GM12878 (cell line): ENCODE measurements at regions not wholly inside any gene's neighbourhood (a gene's known extent, or its start where the extent isn't known, plus 50 kb on each side); places are given as distances from the start of the nearest gene placed in this dataset.

ENCODE experiments used
- ATAC-seq: fragments of 200-7000 bp; cut with Tn5 transposase; 3 replicates; pipeline ENCODE4 v1.9.1; 2020; ENCODE audit warnings: mild to moderate bottlenecking, moderate library complexity
- BruUV-seq: library from RNA; stranded (reverse); fragments of 400-500 nt; replicated peaks from 2 replicates; lab custom pipeline; 2021; lab: Mats Ljungman, UMichigan
- CTCF ChIA-PET: fragments of 300-600 bp; sonication (Branson Sonifier 250); formaldehyde crosslinking; extraction: SDS; loops from one replicate; lab custom pipeline; 2021; ENCODE audit warnings: inconsistent platforms; lab: Yijun Ruan, JAX
- POLR2A ChIA-PET: fragments of 350-600 bp; formaldehyde crosslinking; extraction: SDS; loops from one replicate; lab custom pipeline; 2021; ENCODE audit warnings: inconsistent platforms; lab: Charles Lee
- RAD21 ChIA-PET: fragments of 300-600 bp; sonication (Branson Sonifier 250); formaldehyde crosslinking; loops from one replicate; lab custom pipeline; 2023; ENCODE audit warnings: antibody characterized with exemption; ENCODE audit not compliant: unreplicated experiment; lab: Charles Lee
- SMC1A ChIA-PET: fragments of 300-600 bp; sonication (Branson Sonifier 250); formaldehyde crosslinking; loops from one replicate; lab custom pipeline; 2023; ENCODE audit not compliant: unreplicated experiment, uncharacterized antibody; lab: Charles Lee
- DNase-seq: peaks from one replicate; pipeline ENCODE4 v3.0.0-alpha.2; 2011; ENCODE audit warnings: low read depth, low spot score
- FAIRE-seq: peaks from 3 replicates; lab custom pipeline; 2011; peaks lifted over from hg19 to GRCh38; lab: Jason Lieb, UNC
- H2AFZ ChIP-seq: 2 replicates; pipeline ENCODE4 v1.6.0; 2011; ENCODE audit warnings: low read depth, low read length, control low read depth; ENCODE audit not compliant: control insufficient read depth
- H3K27ac ChIP-seq: 2 replicates; pipeline ENCODE4 v1.5.1; 2011; ENCODE audit warnings: control low read depth; ENCODE audit not compliant: control insufficient read depth, insufficient read depth
- H3K27me3 ChIP-seq, 2 experiments: replicated peaks in 1 of 2; 2 replicates each; pipeline versions ENCODE4 v1.6.0 to v1.6.1; 2011; ENCODE audit warnings: low read length in 1 of 2; ENCODE audit not compliant: control insufficient read depth in 2 of 2, insufficient read depth in 2 of 2
- H3K36me3 ChIP-seq, 2 experiments: 2 replicates each; pipeline ENCODE4 v1.5.1; 2011; ENCODE audit warnings: low read length in 1 of 2; ENCODE audit not compliant: control insufficient read depth in 2 of 2, insufficient read depth in 2 of 2
- H3K4me1 ChIP-seq: 2 replicates; pipeline ENCODE4 v1.6.1; 2011; ENCODE audit warnings: mild to moderate bottlenecking, low read length, moderate library complexity, mixed read lengths; ENCODE audit not compliant: control insufficient read depth, insufficient read depth
- H3K4me2 ChIP-seq: 2 replicates; pipeline ENCODE4 v1.6.0; 2011; ENCODE audit warnings: control low read depth; ENCODE audit not compliant: control insufficient read depth, insufficient read depth
- H3K4me3 ChIP-seq: fragments of 200-600 bp; sonication (generic); 2 replicates; pipeline ENCODE4 v1.5.1; 2016
- H3K79me2 ChIP-seq: 2 replicates; pipeline ENCODE4 v1.6.0; 2011; ENCODE audit warnings: low read length; ENCODE audit not compliant: control insufficient read depth, insufficient read depth
- H3K9ac ChIP-seq: 2 replicates; pipeline ENCODE4 v1.8.0; 2011; ENCODE audit warnings: low read length, control low read depth, mixed read lengths; ENCODE audit not compliant: control insufficient read depth, insufficient read depth
- H3K9me3 ChIP-seq: replicated peaks from 3 replicates; pipeline ENCODE4 v1.5.1; 2011; ENCODE audit warnings: mild to moderate bottlenecking, low read length; ENCODE audit not compliant: control insufficient read depth, insufficient read depth
- H4K20me1 ChIP-seq: 2 replicates; pipeline ENCODE4 v1.6.0; 2011; ENCODE audit not compliant: control insufficient read depth, insufficient read depth
- ATF2 ChIP-seq: IDR thresholded peaks from 2 replicates; pipeline ENCODE4 v1.6.1; 2012; ENCODE audit warnings: low read length, inconsistent platforms
- BHLHE40 ChIP-seq, 2 experiments: fragments of 450-650 bp in 1 of 2; IDR thresholded peaks; 2 replicates each; pipeline ENCODE4 v1.6.1; 2011 to 2017; ENCODE audit warnings: low read depth in 2 of 2, borderline replicate concordance in 1 of 2, improper control_type of control experiment in 1 of 2, low read length in 1 of 2, mild to moderate bottlenecking in 1 of 2
- CBX5 ChIP-seq: sonication (generic); IDR thresholded peaks from 2 replicates; pipeline ENCODE4 v1.6.1; 2016; ENCODE audit warnings: low read depth, moderate library complexity, mild to moderate bottlenecking, inconsistent platforms
- CREB1 ChIP-seq: IDR thresholded peaks from 2 replicates; pipeline ENCODE4 v1.6.1; 2012; ENCODE audit warnings: low read depth, mild to moderate bottlenecking, inconsistent platforms
- EED ChIP-seq: sonication (generic); IDR thresholded peaks from 2 replicates; pipeline ENCODE4 v1.6.1; 2016; ENCODE audit warnings: antibody characterized with exemption, low read depth
- EZH2 ChIP-seq: IDR thresholded peaks from 2 replicates; pipeline ENCODE4 v1.6.1; 2012; ENCODE audit warnings: low read depth, mild to moderate bottlenecking, control low read depth, inconsistent platforms, low read length, borderline replicate concordance; ENCODE audit not compliant: control insufficient read depth
- HDAC2 ChIP-seq: fragments of 200-600 bp; sonication (generic); IDR thresholded peaks from 2 replicates; pipeline ENCODE4 v1.6.1; 2017
- HDAC6 ChIP-seq: fragments of 200-600 bp; sonication (generic); IDR thresholded peaks from one replicate; pipeline ENCODE4 v1.8.0; 2017; ENCODE audit warnings: antibody characterized with exemption; ENCODE audit not compliant: unreplicated experiment
- MTA2 ChIP-seq: fragments of 450-650 bp; IDR thresholded peaks from 2 replicates; pipeline ENCODE4 v1.6.1; 2016; ENCODE audit warnings: low read depth, mild to moderate bottlenecking, moderate library complexity
- NFIC ChIP-seq: IDR thresholded peaks from 2 replicates; pipeline ENCODE4 v1.6.1; 2012; ENCODE audit warnings: low read depth, mild to moderate bottlenecking, inconsistent platforms, low read length, moderate library complexity
- NR2C2 ChIP-seq: IDR thresholded peaks from 2 replicates; pipeline ENCODE4 v1.6.1; 2011; ENCODE audit warnings: borderline replicate concordance, low read depth; ENCODE audit not compliant: control insufficient read depth, insufficient read length
- RAD21 ChIP-seq: IDR thresholded peaks from 2 replicates; pipeline ENCODE4 v1.6.1; 2011; ENCODE audit warnings: mild to moderate bottlenecking, low read depth, low read length, moderate library complexity; ENCODE audit not compliant: insufficient read depth
- SMAD5 ChIP-seq: IDR thresholded peaks from 2 replicates; pipeline ENCODE4 v1.6.1; 2016; ENCODE audit warnings: antibody characterized with exemption, low read depth
- STAT1 ChIP-seq: fragments of 450-650 bp; conservative IDR thresholded peaks from 2 replicates; pipeline ENCODE4 v1.6.1; 2014; ENCODE audit warnings: antibody characterized with exemption, mild to moderate bottlenecking
- SUPT20H ChIP-seq: IDR thresholded peaks from 2 replicates; pipeline ENCODE4 v1.6.1; 2011; ENCODE audit warnings: low read depth, mild to moderate bottlenecking, low read length, moderate library complexity, borderline replicate concordance; ENCODE audit not compliant: control insufficient read depth
- ZSCAN29 ChIP-seq: fragments of 450-650 bp; IDR thresholded peaks from 2 replicates; pipeline ENCODE4 v1.6.1; 2017; ENCODE audit warnings: mild to moderate bottlenecking, moderate library complexity
- in situ Hi-C: fragments of 300-500 bp; cut with MboI; formaldehyde crosslinking; loops from 9 replicates; pipeline ENCODE4 v1.14.3; 2018; ENCODE audit warnings: mixed read lengths
- intact Hi-C: fragments of 100-400 bp; cut with micrococcal nuclease; formaldehyde crosslinking; loops from one replicate; pipeline ENCODE4 v1.14.2; 2022; ENCODE audit not compliant: unreplicated experiment
- TF ChIP-seq, protein P1 (sequence below): fragments of 150-350 bp; IDR thresholded peaks from 2 replicates; pipeline ENCODE4 v1.6.1; 2014; ENCODE audit warnings: mild to moderate bottlenecking, low read depth, low read length
- TF ChIP-seq, protein P2 (sequence below): fragments of 150-350 bp; IDR thresholded peaks from 2 replicates; pipeline ENCODE4 v1.6.1; 2016; ENCODE audit warnings: low read depth, low read length
- TF ChIP-seq, protein P3 (sequence below): fragments of 450-650 bp; IDR thresholded peaks from 2 replicates; pipeline ENCODE4 v1.6.1; 2016; ENCODE audit warnings: mild to moderate bottlenecking

GRCh38 chr7:131139462-131139861, 188.2 kb upstream of the MKLN1 start:
- no peaks in the 10 kb centered on the region for H3K36me3 ChIP-seq
- H3K9ac ChIP-seq = no peak overlapping the region
- BruUV-seq = no TSS peak
- no peaks in the 10 kb centered on the region for H3K79me2 ChIP-seq
- H3K4me3 ChIP-seq = no peak overlapping the region
- H3K9me3 ChIP-seq = no peaks in the 10 kb centered on the region; the same call in 2 of the 3 replicates
- DNase-seq = no peak
- no peak for FAIRE-seq
- intact Hi-C loops = no loop called here
- SMC1A ChIA-PET = interaction anchor here (1.5 kb wide), 1 partner anchor 11 kb away, joined by 3 read pairs; no protein-coding TSS in a partner anchor
- in situ Hi-C loops = no loop called here
- no peaks in the 10 kb centered on the region for H3K27me3 ChIP-seq
- no peak overlapping the region for H3K27ac ChIP-seq
- POLR2A ChIA-PET = no interaction called here
- no peak overlapping the region for H3K4me2 ChIP-seq
- no peaks in the 10 kb centered on the region for H3K4me1 ChIP-seq
- CTCF ChIA-PET = no interaction called here
- no peak for ATAC-seq
- RAD21 ChIA-PET = no interaction called here
- no peaks in the 10 kb centered on the region for H4K20me1 ChIP-seq
- no peak overlapping the region for H2AFZ ChIP-seq
- TF ChIP-seq HDAC2 (no peak), CBX5 (no peak), CREB1 (no peak), STAT1 (no peak), RAD21 (no peak), NFIC (no peak), BHLHE40 (IDR thresholded peaks at IDR 0.05; ENCODE audit: borderline replicate concordance in 1 of 2, low read depth in 2 of 2, low read length in 1 of 2) (no peak), ATF2 (no peak), SMAD5 (no peak), EZH2 (no peak), ZSCAN29 (no peak), SUPT20H (no peak), MTA2 (no peak), EED (no peak), NR2C2 (no peak), HDAC6 (no peak)
- TF ChIP-seq, protein P1, sequence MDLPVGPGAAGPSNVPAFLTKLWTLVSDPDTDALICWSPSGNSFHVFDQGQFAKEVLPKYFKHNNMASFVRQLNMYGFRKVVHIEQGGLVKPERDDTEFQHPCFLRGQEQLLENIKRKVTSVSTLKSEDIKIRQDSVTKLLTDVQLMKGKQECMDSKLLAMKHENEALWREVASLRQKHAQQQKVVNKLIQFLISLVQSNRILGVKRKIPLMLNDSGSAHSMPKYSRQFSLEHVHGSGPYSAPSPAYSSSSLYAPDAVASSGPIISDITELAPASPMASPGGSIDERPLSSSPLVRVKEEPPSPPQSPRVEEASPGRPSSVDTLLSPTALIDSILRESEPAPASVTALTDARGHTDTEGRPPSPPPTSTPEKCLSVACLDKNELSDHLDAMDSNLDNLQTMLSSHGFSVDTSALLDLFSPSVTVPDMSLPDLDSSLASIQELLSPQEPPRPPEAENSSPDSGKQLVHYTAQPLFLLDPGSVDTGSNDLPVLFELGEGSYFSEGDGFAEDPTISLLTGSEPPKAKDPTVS = no peak
- TF ChIP-seq, protein P2, sequence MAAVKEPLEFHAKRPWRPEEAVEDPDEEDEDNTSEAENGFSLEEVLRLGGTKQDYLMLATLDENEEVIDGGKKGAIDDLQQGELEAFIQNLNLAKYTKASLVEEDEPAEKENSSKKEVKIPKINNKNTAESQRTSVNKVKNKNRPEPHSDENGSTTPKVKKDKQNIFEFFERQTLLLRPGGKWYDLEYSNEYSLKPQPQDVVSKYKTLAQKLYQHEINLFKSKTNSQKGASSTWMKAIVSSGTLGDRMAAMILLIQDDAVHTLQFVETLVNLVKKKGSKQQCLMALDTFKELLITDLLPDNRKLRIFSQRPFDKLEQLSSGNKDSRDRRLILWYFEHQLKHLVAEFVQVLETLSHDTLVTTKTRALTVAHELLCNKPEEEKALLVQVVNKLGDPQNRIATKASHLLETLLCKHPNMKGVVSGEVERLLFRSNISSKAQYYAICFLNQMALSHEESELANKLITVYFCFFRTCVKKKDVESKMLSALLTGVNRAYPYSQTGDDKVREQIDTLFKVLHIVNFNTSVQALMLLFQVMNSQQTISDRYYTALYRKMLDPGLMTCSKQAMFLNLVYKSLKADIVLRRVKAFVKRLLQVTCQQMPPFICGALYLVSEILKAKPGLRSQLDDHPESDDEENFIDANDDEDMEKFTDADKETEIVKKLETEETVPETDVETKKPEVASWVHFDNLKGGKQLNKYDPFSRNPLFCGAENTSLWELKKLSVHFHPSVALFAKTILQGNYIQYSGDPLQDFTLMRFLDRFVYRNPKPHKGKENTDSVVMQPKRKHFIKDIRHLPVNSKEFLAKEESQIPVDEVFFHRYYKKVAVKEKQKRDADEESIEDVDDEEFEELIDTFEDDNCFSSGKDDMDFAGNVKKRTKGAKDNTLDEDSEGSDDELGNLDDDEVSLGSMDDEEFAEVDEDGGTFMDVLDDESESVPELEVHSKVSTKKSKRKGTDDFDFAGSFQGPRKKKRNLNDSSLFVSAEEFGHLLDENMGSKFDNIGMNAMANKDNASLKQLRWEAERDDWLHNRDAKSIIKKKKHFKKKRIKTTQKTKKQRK = no peak
- TF ChIP-seq, protein P3, sequence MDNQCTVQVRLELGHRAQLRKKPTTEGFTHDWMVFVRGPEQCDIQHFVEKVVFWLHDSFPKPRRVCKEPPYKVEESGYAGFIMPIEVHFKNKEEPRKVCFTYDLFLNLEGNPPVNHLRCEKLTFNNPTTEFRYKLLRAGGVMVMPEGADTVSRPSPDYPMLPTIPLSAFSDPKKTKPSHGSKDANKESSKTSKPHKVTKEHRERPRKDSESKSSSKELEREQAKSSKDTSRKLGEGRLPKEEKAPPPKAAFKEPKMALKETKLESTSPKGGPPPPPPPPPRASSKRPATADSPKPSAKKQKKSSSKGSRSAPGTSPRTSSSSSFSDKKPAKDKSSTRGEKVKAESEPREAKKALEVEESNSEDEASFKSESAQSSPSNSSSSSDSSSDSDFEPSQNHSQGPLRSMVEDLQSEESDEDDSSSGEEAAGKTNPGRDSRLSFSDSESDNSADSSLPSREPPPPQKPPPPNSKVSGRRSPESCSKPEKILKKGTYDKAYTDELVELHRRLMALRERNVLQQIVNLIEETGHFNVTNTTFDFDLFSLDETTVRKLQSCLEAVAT = no peak
